Vagina (tissue), 2 donors: ENCODE measurements at regions not wholly inside any gene's neighbourhood (a gene's known extent, or its start where the extent isn't known, plus 50 kb on each side); places are given as distances from the start of the nearest gene placed in this dataset.

Experiments
- POLR2A ChIP-seq, 2 donors: fragments of 450-650 bp; IDR thresholded peaks; one replicate each; pipeline ENCODE4 v1.6.1; 2017; ENCODE audit warnings: antibody characterized with exemption in 2 of 2, mild to moderate bottlenecking in 2 of 2, moderate library complexity in 2 of 2
- TF ChIP-seq, protein P1 (sequence below), 3 experiments: fragments of 450-650 bp in 2 of 3; fragments of 200-600 bp in 1 of 3; sonication (generic) in 1 of 3; IDR thresholded peaks; one replicate each; pipeline ENCODE4 v1.5.1; 2017 to 2019; ENCODE audit warnings: antibody characterized with exemption in 3 of 3, mild to moderate bottlenecking in 2 of 3, moderate library complexity in 2 of 3

DNA sequence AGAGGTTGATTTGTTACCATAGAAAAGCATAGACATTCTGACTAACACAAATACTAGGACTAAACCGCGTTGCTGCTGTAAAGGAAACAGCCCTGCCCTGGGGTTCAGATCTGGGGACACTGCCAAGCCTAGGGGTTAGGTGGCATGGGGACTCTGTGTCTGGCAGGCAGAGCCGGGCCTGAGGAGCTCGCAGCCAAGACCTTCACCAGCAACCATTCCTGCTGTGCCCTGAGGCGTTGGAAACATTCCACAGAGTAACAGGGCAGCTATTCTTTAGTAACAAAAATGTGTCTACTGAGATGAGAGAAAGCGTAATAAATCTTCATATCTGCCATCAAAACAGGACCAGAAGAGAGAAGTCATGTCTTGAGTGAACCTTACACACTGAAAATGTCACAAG is 280.5 kb downstream of the POM121L12 start:
- TF ChIP-seq, protein P1, sequence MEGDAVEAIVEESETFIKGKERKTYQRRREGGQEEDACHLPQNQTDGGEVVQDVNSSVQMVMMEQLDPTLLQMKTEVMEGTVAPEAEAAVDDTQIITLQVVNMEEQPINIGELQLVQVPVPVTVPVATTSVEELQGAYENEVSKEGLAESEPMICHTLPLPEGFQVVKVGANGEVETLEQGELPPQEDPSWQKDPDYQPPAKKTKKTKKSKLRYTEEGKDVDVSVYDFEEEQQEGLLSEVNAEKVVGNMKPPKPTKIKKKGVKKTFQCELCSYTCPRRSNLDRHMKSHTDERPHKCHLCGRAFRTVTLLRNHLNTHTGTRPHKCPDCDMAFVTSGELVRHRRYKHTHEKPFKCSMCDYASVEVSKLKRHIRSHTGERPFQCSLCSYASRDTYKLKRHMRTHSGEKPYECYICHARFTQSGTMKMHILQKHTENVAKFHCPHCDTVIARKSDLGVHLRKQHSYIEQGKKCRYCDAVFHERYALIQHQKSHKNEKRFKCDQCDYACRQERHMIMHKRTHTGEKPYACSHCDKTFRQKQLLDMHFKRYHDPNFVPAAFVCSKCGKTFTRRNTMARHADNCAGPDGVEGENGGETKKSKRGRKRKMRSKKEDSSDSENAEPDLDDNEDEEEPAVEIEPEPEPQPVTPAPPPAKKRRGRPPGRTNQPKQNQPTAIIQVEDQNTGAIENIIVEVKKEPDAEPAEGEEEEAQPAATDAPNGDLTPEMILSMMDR (IDR thresholded peaks at IDR 0.05) = no peak
- no peak for TF ChIP-seq POLR2A (IDR thresholded peaks at IDR 0.05)
